GM18520 (cell line): ENCODE measurements at regions not wholly inside any gene's neighbourhood (a gene's known extent, or its start where the extent isn't known, plus 50 kb on each side); places are given as distances from the start of the nearest gene placed in this dataset.
A peak's percentile ranks its signal among the peaks of the same experiment; 100 is the strongest.

Source experiments
- ATAC-seq: cut with Tn5 transposase; IDR thresholded peaks from one replicate; pipeline ENCODE4 v1.9.1; 2021; ENCODE audit not compliant: unreplicated experiment

DNA sequence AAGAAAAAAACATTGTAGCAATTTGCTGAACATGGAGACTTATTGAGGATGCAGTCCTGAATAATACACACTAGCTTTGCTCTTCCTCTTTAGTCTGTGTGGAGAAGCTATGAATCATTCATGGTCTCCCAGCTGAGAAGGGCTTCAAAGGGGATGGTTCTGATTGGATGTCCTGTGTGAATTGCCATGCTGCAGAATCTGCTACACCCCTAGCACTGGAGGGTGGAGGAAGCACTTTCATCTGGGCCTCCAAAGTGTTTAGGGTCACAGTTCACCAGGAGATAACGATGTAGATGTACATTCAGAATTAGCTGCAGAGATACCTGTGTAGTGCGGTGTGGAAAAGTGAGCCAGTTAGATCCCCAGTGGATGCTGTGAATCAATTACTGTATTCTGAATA, 321.1 kb upstream of the EDNRB start:
- ATAC-seq = no peak

GRCh38 chr13:78238911-78239310, 320.3 kb upstream of the EDNRB start:
- no peak for ATAC-seq

DNA sequence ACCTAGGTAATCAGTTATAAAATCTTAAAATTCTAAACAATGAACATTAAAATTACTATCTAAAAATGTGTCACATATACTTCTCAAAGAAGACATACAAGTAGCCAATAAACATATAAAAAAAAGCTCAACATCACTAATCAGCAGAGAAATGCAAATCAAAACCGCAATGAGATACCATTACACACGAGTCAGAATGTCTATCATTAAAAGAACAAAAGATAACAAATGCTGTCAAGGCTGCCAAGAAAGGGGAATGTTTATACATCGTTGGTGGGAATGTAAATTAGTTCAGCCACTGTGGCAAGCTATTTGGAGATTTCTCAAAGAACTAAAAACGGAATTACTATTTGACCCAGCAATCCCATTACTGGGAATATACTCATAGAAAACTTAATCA, 310.3 kb upstream of the EDNRB start:
- ATAC-seq = no peak

- ATAC-seq = no peak
These were observed 309.6 kb upstream of the EDNRB start for GRCh38 chr13:78228211-78228610.

DNA sequence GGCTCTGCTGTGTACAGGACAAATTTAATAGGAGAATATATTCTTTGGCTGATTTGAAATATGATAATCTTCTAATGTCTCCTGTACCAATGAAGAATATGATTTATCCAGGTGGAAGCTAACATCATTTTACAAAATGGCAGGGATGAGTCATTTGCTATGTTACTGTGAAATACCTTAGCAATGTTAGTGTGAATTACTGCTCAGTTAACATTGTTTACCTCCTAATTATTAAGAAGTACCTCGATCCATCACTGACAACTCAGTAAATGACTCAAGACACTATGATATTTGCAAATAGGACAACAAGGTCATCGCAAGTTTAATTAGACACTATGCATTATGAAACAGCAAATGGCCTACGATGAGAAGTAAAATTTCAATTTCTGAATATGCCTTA, 309.1 kb upstream of the EDNRB start:
- ATAC-seq = no peak

DNA sequence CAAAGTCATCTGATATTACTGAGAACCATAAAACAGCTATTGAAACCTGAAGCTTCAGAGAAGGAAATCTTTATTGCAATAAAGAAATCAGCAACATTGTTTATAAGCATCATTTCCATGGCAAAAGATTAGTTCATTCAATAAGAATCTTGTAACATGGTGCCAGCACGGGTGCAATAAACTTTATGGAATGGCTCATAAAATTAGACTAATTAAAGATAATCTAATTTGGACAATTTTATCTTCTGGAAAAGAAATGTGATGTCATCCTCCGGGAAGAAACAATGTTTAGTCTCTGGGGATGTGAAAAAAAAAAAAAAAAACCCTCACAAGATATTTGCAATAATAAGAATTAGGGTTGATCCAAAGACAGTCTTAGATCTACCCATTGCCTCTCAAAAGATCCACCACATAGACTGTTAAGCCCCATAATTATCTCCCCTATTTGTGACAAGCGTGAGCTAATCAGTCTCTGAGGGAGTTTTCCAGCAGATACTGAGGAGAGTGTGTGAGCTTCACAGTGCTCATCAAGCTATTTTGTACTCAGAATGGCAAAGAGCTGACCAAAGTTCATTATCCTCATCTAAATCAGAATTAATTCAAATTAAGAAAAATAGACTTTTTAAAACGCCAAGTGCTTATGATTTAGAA, 297.0 kb upstream of the EDNRB start:
- no peak for ATAC-seq

GRCh38 chr13:78201411-78201810, 282.8 kb upstream of the EDNRB start:
- ATAC-seq = peak; percentile 73

DNA sequence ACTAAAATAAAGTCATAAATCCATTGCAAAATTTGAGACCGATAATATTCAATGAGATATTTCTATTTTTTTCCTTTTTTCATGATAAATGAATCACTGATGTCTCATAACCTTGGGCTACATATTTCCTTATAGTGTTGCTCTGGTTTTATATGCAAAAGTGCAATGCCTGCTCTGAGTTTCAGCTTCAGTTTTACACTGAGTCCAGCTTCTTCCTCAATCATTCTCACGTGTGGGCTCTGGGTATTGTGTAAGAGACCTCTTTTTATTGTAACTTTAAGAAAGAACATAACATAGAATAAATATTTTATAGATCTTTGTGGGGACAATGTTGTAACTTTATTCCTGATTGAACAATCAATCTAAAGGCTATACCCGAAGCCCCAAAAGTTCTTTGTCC, 280.2 kb upstream of the EDNRB start:
- ATAC-seq = no peak

GRCh38 chr13:78198419-78198818, 279.8 kb upstream of the EDNRB start:
- no peak for ATAC-seq

- ATAC-seq = no peak
These were observed 278.6 kb upstream of the EDNRB start for GRCh38 chr13:78197231-78197630.

- ATAC-seq = no peak
These were observed 276.4 kb upstream of the EDNRB start for GRCh38 chr13:78194904-78195639.

- peak; percentile 37 for ATAC-seq
These were observed 275.2 kb upstream of the EDNRB start for GRCh38 chr13:78193846-78194245.

DNA sequence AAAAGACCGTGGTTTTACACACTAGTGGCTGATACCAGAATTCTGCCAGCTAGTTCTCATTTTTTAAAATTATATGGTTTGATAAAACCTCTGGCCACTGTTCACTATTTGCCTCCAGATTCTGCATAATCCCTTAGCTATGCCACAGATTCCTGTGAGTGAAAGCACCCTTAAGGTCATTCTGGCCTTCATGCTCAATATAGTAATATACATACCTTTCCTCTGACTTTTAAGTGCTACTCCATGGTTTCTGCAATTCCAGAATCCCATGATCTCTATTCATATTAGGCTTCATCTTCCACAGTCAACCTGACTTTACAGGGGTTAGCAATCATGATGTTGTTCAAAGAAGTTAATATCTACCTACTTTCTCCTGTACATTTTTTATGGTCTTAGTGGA, 274.1 kb upstream of the EDNRB start:
- ATAC-seq = no peak

DNA sequence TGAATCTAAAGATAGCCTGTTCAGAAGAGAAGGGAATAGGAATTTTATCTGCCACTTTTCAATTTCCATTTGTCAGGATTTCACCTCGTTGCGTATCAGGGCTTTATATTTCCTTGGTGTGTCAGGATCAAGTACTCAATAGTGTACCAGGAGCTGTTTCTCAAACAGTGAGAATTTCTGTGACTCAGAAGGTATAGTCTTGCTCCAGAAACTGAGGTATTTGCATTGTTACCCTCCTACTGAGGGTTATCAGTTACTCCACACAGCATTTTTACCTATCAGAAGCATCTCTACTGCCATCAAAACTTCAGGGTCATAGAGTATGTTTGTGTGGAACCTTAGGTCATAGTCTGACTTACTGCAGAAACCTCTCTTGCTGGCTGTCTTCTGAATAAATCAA, 271.7 kb upstream of the EDNRB start:
- no peak for ATAC-seq

DNA sequence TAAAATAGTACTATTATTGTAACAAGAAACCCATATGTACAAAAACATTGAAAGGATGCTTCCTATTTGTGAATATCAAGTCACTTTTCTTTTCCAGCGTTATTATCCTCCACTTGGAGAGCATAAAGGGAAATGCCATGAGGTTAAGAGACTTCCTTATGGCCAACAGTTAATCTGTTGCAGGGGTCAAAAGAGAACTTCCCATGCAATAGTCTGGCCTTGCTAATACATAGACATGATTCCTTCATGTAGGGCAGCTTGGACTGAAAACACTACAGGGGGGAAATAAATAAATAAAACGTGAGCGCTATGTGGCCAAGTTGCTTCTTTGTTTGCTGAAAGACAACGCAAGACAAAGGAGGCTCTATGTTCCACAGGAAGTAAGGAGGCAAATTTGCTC, 269.1 kb upstream of the EDNRB start:
- ATAC-seq = no peak

DNA sequence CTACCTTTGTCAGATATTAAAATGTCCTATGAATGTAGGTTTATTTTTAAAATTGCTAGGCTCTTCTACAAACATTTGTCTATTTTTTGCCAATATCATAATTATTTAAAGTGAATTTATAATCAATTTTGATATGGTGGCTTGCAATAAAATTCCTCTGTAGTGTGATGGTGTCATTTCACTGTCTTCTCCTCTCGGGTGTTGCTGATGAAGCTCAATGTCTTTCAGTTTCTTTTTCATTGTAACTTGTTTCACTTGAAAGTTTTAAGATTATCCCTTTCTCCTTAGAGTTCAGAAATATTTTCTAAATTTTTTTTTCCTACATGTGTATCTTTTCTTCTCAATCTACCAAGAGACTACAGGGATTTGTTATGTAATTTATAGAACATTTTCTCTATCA, 267.1 kb upstream of the EDNRB start:
- peak; percentile 36 for ATAC-seq

- ATAC-seq = no peak
These were observed 265.1 kb upstream of the EDNRB start for GRCh38 chr13:78183732-78184131.

DNA sequence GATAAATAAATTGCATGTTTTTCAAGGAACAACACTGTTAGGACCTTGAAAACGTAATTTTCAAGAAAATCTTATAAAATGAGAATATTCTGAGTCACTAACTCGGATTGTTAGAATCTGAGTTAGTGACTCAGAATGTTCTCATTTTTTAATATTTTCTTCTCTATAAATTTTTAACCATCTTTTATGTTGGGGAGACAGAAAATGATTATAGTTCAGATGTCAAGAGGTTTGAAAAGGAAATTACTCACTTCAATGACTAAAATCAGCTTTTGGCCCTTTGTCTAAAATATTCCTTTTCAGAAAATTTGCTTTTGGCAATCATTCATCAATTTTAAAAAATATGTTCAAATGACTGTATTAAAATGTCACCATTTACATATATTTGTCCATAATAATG, 264.2 kb upstream of the EDNRB start:
- no peak for ATAC-seq

- ATAC-seq = no peak
These were observed 258.7 kb upstream of the EDNRB start for GRCh38 chr13:78177306-78177705.

DNA sequence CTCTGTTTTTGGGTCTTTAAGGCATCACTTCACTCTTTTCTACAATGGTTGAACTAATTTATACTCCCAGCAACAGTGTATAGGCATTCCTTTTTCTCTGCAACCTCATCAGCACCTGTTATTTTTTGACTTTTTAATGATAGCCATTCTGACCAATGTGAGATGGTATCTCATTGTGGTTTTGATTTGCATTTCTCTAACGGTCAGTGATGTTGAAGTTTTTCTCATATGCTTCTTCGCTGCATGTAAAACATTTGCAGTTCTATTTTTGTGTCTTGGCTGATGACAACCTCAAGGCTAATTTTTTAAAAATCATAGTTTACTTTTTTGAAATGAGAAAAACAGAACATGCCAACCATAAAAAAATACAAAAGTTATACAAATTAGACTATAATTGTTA, 258.2 kb upstream of the EDNRB start:
- no peak for ATAC-seq

GRCh38 chr13:78169386-78169785, 250.8 kb upstream of the EDNRB start:
- ATAC-seq = no peak

DNA sequence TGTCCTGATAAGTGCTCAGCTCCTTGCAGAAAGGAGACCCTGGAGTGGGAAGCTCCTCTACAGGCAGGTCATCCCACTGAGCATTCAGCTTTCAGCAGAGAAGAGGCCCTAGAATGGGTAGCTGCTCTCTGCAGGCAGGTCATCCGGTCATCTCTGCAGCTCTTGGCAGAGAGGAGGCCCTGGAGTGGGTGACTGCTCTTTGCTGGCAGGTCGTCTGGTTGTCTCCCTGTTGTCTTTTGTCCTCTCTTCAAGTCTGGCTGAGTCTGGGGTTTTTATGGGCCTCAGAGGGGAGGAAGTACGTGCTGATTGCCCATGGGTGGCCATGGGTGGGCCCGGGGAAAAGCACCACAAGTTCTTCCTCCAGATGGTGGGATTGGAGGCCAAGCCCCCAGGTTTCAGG, 250.3 kb upstream of the EDNRB start:
- ATAC-seq = no peak

DNA sequence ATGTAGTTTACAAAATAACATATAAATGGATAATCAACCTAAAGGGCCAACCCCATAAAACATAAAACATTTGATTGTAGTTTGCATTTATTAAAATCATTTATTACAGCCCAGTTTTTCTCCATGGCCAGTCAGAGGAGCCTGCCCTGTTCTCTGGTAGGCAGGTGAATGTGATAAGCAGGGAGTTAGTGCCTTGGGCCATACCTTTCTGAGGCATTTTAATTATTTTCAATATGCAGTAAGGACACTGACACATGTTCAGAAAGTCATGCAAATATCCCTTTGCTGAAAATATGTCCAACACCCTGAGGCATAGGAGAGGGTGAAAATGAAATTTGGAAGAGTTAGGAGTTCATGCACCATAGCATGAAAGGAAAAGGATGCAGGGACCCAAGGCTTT, 242.6 kb upstream of the EDNRB start:
- no peak for ATAC-seq
